GM19025 (cell line): ENCODE measurements at regions not wholly inside any gene's neighbourhood (a gene's known extent, or its start where the extent isn't known, plus 50 kb on each side); places are given as distances from the start of the nearest gene placed in this dataset.
A peak's percentile ranks its signal among the peaks of the same experiment; 100 is the strongest.
"Not testable (repeated sequence)": the region's sequence is repeated elsewhere in the genome, so short reads cannot be mapped to it uniquely, and the experiment has no call there.

Experiments
- ATAC-seq: cut with Tn5 transposase; IDR thresholded peaks from one replicate; pipeline ENCODE4 v1.9.1; 2021; ENCODE audit warnings: mild to moderate bottlenecking, low read depth, moderate library complexity; ENCODE audit not compliant: unreplicated experiment

DNA sequence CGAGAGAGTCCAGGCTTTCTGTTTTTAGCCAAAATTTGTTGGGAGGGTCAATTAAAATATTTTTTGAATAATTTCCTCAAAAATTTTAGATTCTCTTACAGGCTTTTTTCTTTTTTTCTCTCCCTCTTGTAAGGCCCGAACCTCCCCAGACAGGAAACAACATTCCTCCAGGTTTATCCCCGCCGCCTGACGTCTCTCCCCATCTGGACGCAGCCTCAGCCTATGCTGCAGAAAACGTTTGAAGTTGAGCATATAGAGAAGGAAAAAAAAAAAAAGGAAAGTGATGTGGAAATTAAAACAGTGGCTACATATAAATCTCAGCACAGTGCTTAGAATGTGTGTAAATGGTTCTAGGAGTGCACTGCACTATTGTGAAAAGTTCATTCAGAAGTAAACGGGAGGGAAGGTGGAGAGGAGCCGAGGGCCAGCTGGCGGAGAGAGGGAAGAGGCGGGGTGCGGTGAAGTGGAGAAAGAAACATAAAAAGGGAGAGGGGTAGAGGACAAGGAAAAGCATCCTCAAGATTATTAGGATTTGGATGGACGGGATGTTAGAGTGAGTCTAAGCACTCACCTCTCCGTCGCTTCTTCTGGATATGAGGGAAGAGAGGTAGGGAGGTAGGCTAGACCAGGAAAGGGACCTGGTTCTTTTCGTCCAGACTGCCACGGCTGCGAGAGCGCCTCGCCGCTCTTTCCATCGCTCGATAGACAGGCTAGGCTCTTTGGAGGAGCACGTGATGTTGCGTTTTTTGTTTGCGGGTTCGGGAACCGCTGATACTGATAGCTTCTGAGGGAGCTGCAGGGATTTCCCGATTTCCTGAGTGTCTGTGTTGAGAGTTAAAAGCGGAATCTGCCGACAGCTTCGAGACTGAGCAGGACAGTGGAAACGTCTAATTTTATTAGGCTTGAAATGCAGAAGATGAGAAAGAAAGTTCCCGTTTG, 98.7 kb downstream of the TRIM27 start:
- no peak for ATAC-seq

DNA sequence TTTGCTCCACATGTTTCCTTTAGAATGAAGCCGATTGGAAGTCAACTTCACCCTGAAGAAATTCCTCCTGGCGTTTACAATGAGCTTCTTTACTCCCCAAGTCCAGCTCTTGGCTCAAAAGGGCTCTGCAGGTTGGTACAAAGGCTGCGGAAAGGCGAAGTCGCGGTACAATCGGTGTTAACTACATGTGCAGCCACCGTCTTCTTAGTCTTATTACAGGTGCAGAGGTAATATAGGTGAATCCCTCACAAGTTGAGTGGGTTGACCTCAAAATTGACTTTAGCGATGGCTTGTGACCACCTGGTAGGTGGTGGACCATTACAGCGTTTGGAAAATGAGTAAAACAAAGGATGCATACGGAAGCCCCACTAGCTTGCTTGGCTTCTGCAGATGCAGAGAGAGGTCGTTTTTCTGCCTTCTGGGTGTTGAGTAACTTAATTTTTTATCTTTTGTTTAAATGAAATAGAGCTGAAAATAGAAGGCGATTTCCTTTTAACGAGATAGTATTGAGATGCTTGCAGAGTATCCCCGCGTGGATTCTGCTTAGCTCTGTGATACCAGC, 98.0 kb downstream of the TRIM27 start:
- ATAC-seq, result no peak

DNA sequence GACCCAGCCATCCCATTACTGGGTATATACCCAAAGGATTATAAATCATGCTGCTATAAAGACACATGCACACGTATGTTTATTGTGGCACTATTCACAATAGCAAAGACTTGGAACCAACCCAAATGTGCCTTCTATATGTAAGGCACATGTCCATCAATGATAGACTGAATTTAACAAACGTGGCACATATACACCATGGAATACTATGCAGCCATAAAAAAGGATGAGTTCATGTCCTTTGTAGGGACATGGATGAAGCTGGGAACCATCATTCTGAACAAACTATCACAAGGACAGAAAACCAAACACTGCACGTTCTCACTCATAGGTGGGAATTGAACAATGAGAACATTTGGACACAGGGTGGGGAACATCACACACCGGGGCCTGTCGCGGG, 92.1 kb downstream of the TRIM27 start:
- not testable (repeated sequence) for ATAC-seq

DNA sequence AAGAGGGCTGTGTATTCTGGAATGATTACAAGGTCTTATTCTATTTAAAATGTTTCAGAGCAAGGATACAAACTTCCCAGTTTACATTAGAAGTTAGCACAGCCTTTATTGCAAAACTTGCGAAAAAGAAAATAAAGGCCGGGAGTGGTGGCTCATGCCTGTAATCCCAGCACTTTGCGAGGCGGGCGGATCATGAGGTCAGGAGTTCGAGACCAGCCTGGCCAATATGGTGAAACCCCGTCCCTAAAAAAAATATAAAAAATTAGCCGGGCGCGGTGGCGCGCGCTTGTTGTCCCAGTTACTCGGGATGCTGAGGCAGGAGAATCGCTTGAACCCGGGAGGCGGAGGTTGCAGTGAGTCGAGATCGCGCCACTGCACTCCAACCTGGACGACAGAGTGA, 87.1 kb downstream of the TRIM27 start:
- not testable (repeated sequence) for ATAC-seq

DNA sequence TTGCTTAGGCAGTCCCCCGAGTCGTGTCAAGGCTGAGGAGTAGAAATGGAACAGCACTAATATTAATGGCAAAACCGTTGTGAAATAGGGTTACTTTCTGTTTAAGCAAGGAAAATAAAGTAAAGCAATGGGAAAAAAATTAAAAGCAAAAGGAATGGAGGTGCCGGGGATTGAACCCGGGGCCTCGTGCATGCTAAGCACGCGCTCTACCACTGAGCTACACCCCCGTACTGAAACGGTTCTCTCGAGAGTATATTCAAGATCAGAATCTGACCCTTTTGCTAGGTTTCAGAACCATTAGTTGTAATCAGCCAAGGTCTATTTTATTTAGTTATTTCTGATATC, 85.5 kb downstream of the TRIM27 start:
- peak; percentile 28 for ATAC-seq

DNA sequence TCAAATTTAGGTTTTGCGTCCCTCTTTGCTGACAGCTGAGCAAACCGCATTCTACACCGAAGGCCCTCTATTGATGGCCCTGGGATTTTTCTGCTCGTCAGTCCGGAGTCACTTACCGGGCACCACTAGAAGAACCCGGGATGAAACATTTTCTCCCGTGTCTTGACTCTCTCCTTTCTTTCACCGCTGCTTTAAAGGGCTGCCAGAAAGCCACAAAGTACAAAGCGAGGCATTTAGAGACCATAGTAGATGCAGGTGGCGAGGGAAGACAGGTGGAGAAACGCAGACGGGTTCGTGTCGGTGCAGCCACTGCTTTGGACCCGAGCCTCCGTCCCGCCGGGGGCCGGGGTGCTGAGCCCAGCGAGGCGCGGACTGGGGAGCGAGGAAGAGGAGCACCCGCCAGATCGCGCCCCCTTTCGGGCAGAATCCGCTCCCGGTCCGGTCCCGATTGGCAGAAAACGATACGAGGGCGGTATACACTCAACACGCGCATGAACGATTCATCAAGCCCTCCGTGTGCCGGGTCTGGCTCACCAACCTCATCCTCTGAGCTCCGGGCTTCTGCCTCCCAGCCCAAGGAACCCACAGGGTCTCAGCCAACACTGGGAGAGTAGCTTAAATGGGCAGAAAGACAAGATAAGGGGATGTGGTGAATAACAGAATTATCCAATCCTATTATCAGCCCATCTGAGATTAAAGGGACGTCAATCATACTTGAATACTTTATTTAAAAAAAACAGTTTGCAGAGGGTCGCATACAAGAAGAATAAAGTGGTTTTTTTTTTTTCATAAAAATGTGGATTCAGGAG, 84.9 kb downstream of the TRIM27 start:
- peak; percentile 71 for ATAC-seq

DNA sequence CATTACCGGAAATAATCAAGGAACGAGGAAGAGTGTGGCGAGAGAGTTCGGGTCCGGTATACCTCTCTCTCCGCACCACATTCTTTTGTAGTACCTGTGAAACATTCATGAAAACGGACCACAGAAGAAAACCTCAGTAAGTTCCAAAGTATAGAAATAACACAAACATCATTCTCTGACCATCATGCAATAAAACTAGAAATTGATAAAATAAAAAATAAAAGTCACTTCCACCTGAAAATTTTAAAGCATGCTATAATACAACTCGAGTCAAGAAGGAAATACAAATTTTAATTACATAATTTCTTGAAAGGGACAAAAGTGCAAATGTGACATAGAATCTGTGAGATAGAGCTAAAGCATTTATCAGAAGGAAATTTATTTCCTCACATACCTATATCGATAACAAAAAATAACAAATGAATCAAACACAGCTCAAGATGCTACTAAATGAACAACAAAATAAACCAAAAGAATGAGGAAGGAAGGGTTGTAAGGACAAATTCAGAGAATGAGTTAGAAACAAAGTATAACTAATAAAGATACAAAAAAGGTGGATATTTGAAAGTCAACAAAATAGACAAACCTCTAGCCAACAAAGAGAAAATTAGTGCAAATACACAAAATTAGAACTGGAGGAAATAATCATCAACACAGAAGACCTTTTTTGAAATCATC, 84.2 kb downstream of the TRIM27 start:
- no peak for ATAC-seq

DNA sequence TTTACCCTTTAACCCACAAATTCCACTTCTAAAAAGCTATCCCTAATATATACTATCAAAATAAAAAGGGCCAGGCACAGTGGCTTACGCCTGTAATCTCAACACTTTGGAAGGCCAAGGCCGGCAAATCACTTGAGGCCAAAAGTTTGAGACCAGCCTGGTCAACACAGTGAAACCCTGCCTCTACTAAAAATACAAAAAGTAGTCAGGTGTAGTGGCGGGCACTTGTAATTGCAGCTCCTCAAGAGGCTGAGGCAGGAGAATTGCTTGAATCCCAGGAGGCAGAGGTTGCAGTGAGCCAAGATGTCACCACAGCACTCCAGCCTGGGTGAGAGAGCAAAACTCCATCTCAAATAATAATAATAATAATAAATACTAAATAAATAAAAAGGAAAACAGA, 82.5 kb downstream of the TRIM27 start:
- no peak for ATAC-seq

DNA sequence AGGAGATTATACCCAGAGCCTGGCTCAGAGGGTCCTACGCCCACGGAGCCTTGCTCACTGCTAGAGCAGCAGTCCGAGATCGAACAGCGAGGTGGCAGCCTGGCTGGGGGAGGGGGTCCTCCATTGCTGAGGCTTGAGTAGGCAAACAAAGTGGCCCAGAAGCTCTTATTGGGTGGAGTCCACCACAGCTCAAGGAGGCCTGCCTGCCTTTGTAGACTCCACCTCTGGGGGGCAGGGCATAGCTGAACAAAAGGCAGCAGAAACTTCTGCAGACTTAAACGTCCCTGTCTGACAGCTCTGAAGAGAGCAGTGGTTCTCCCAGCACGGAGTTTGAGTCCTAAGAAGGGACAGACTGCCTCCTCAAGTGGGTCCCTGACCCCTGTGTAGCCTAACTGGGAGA, 75.0 kb downstream of the TRIM27 start:
- ATAC-seq, result not testable (repeated sequence)
